ENCODE measurements at regions not wholly inside any gene's neighbourhood (a gene's known extent, or its start where the extent isn't known, plus 50 kb on each side); places are given as distances from the start of the nearest gene placed in this dataset.

- TF ChIP-seq FOSL1 (IDR thresholded peaks at IDR 0.05; ENCODE audit: insufficient read depth, low read depth, low read length), result no peak
- no peak for TF ChIP-seq CTCF (IDR thresholded peaks at IDR 0.05; ENCODE audit: control extremely low read depth in 1 of 3, insufficient read depth in 1 of 3, low read depth in 1 of 3, low read length in 3 of 3)
- no peak for TF ChIP-seq RXRA (IDR thresholded peaks at IDR 0.05; ENCODE audit: insufficient read depth, low read depth, low read length)
- no peak for TF ChIP-seq SP1 (IDR thresholded peaks at IDR 0.05; ENCODE audit: low read depth, low read length)
- no peak for TF ChIP-seq POLR2A (IDR thresholded peaks at IDR 0.05; ENCODE audit: control extremely low read depth in 1 of 2, low read depth in 2 of 2, low read length in 2 of 2)
- no peak for TF ChIP-seq TAF1 (IDR thresholded peaks at IDR 0.05; ENCODE audit: low read depth, low read length)
- no peak for TF ChIP-seq TEAD4 (IDR thresholded peaks at IDR 0.05; ENCODE audit: low read depth, low read length)
- TF ChIP-seq CBX5 (IDR thresholded peaks at IDR 0.05; ENCODE audit: low read depth, low read length), result no peak
- no peak for TF ChIP-seq SIN3A (conservative IDR thresholded peaks at IDR 0.05 in 1 of 2, IDR thresholded peaks at IDR 0.05 in 1 of 2; ENCODE audit: low read depth in 1 of 2, low read length in 2 of 2)
- no peak for TF ChIP-seq BCL11A (IDR thresholded peaks at IDR 0.05; ENCODE audit: low read depth in 2 of 2, low read length in 2 of 2)
- no peak for TF ChIP-seq EP300 (IDR thresholded peaks at IDR 0.05; ENCODE audit: borderline replicate concordance in 1 of 2, low read depth in 2 of 2, low read length in 2 of 2)
- TF ChIP-seq BRCA1 (IDR thresholded peaks at IDR 0.05; ENCODE audit: low read depth, low read length), result no peak
- TF ChIP-seq ZNF274 (IDR thresholded peaks at IDR 0.05; ENCODE audit: borderline replicate concordance, extremely low read depth, low read length), result no peak
These were observed 433.8 kb downstream of the SH2D4B start for GRCh38 chr10:80971461-80971860.
